B cell (primary cell): ENCODE measurements at regions not wholly inside any gene's neighbourhood (a gene's known extent, or its start where the extent isn't known, plus 50 kb on each side); places are given as distances from the start of the nearest gene placed in this dataset.

Experiments used
- CTCF ChIP-seq: fragments of 200-600 bp; IDR thresholded peaks from one replicate; pipeline ENCODE4 v1.8.0; 2022; ENCODE audit warnings: antibody characterized with exemption, mild to moderate bottlenecking
- EZH2 ChIP-seq: IDR thresholded peaks from 2 replicates; pipeline ENCODE4 v1.6.1; 2012; ENCODE audit warnings: borderline replicate concordance, low read depth, mild to moderate bottlenecking, moderate library complexity, low read length; ENCODE audit not compliant: insufficient read depth, poor library complexity, severe bottlenecking

- TF ChIP-seq CTCF, result no peak
- TF ChIP-seq EZH2, result no peak
Observed at GRCh38 chr11:80122211-80122610, 681.4 kb upstream of the TENM4 start.
